ENCODE measurements at regions not wholly inside any gene's neighbourhood (a gene's known extent, or its start where the extent isn't known, plus 50 kb on each side); places are given as distances from the start of the nearest gene placed in this dataset.
"Not testable (repeated sequence)": the region's sequence is repeated elsewhere in the genome, so short reads cannot be mapped to it uniquely, and the experiment has no call there.

- not testable (repeated sequence) for H3K27ac ChIP-seq (ENCODE audit: low read depth, low read length); H3K4me3 Mint-ChIP-seq (ENCODE audit: unreplicated experiment); H2AFZ ChIP-seq (ENCODE audit: low read depth, low read length); H3K27ac Mint-ChIP-seq (ENCODE audit: unreplicated experiment); DNase-seq (ENCODE audit: low read depth); H3K36me3 Mint-ChIP-seq (ENCODE audit: low read depth, unreplicated experiment); H3K4me1 ChIP-seq (ENCODE audit: insufficient read depth, low read length); H3K9ac ChIP-seq (ENCODE audit: low read length); FAIRE-seq; H3K36me3 ChIP-seq (ENCODE audit: insufficient read depth, low read length); H3K9me3 ChIP-seq (ENCODE audit: insufficient read depth, low read depth, low read length); H3K9me3 Mint-ChIP-seq (ENCODE audit: unreplicated experiment); H3K79me2 ChIP-seq (ENCODE audit: insufficient read depth, low read length); H3K4me1 Mint-ChIP-seq (ENCODE audit: low read depth, unreplicated experiment); H4K20me1 ChIP-seq (ENCODE audit: insufficient read depth, low read length); H3K4me2 ChIP-seq (ENCODE audit: low read length); H3K4me3 ChIP-seq (ENCODE audit: insufficient read depth, low read depth, low read length)
- peaks cover 89% of the 10 kb centered on the region for H3K27me3 Mint-ChIP-seq (ENCODE audit: low read depth, unreplicated experiment)
- peaks cover 13% of the 10 kb centered on the region for H3K27me3 ChIP-seq (ENCODE audit: insufficient read depth, low read length)
These were observed 65.4 kb downstream of the HOXC4 start for GRCh38 chr12:54119082-54119481.

GRCh38 chr12:54123981-54124380 is 64.8 kb downstream of the SMUG1 start:
- H3K27ac Mint-ChIP-seq (ENCODE audit: unreplicated experiment); H3K9ac ChIP-seq (ENCODE audit: low read length); H3K4me1 Mint-ChIP-seq (ENCODE audit: low read depth, unreplicated experiment); H2AFZ ChIP-seq (ENCODE audit: low read depth, low read length); H3K79me2 ChIP-seq (ENCODE audit: insufficient read depth, low read length); H3K9me3 ChIP-seq (ENCODE audit: insufficient read depth, low read depth, low read length); H3K4me3 ChIP-seq (ENCODE audit: insufficient read depth, low read depth, low read length); FAIRE-seq; DNase-seq (ENCODE audit: low read depth); H4K20me1 ChIP-seq (ENCODE audit: insufficient read depth, low read length); H3K36me3 Mint-ChIP-seq (ENCODE audit: low read depth, unreplicated experiment); H3K9me3 Mint-ChIP-seq (ENCODE audit: unreplicated experiment); H3K4me1 ChIP-seq (ENCODE audit: insufficient read depth, low read length); H3K27ac ChIP-seq (ENCODE audit: low read depth, low read length); H3K4me3 Mint-ChIP-seq (ENCODE audit: unreplicated experiment); H3K36me3 ChIP-seq (ENCODE audit: insufficient read depth, low read length); H3K4me2 ChIP-seq (ENCODE audit: low read length): not testable (repeated sequence)
- H3K27me3 ChIP-seq (ENCODE audit: insufficient read depth, low read length): peaks cover 37% of the 10 kb centered on the region
- H3K27me3 Mint-ChIP-seq (ENCODE audit: low read depth, unreplicated experiment): peaks cover 93% of the 10 kb centered on the region

- H3K4me2 ChIP-seq (ENCODE audit: low read length); H3K36me3 Mint-ChIP-seq (ENCODE audit: low read depth, unreplicated experiment); DNase-seq (ENCODE audit: low read depth); H4K20me1 ChIP-seq (ENCODE audit: insufficient read depth, low read length); H3K9ac ChIP-seq (ENCODE audit: low read length); H3K4me1 Mint-ChIP-seq (ENCODE audit: low read depth, unreplicated experiment); H3K27ac ChIP-seq (ENCODE audit: low read depth, low read length); H2AFZ ChIP-seq (ENCODE audit: low read depth, low read length); H3K36me3 ChIP-seq (ENCODE audit: insufficient read depth, low read length); H3K27ac Mint-ChIP-seq (ENCODE audit: unreplicated experiment); H3K9me3 ChIP-seq (ENCODE audit: insufficient read depth, low read depth, low read length); H3K9me3 Mint-ChIP-seq (ENCODE audit: unreplicated experiment); FAIRE-seq; H3K4me1 ChIP-seq (ENCODE audit: insufficient read depth, low read length); H3K79me2 ChIP-seq (ENCODE audit: insufficient read depth, low read length); H3K4me3 ChIP-seq (ENCODE audit: insufficient read depth, low read depth, low read length): not testable (repeated sequence)
- Mint-ChIP-seq H3K4me3 (ENCODE audit: unreplicated experiment) (peak overlapping the region; percentile 62), H3K27me3 (ENCODE audit: low read depth, unreplicated experiment) (peaks cover 93% of the 10 kb centered on the region)
- peaks cover 45% of the 10 kb centered on the region for H3K27me3 ChIP-seq (ENCODE audit: insufficient read depth, low read length)
These were observed 63.1 kb downstream of the SMUG1 start for GRCh38 chr12:54125708-54126028.

GRCh38 chr12:54126029-54126695 is 62.6 kb downstream of the SMUG1 start:
- Mint-ChIP-seq H3K27ac (ENCODE audit: unreplicated experiment) (no peak overlapping the region), H3K4me1 (ENCODE audit: low read depth, unreplicated experiment) (no peaks in the 10 kb centered on the region), H3K9me3 (ENCODE audit: unreplicated experiment) (peaks cover 6% of the 10 kb centered on the region), H3K27me3 (ENCODE audit: low read depth, unreplicated experiment) (peaks cover 93% of the 10 kb centered on the region), H3K4me3 (ENCODE audit: unreplicated experiment) (peak overlapping the region; percentile 57), H3K36me3 (ENCODE audit: low read depth, unreplicated experiment) (no peaks in the 10 kb centered on the region)
- H3K4me2 ChIP-seq (ENCODE audit: low read length): peak overlapping the region; percentile 36
- H3K27ac ChIP-seq (ENCODE audit: low read depth, low read length): no peak overlapping the region
- TF ChIP-seq CTCF (IDR thresholded peaks at IDR 0.05; ENCODE audit: insufficient read depth, low read depth, low read length) (no peak), EZH2 (IDR thresholded peaks at IDR 0.05; ENCODE audit: insufficient read depth, low read length) (no peak)
- no peak overlapping the region for H2AFZ ChIP-seq (ENCODE audit: low read depth, low read length)
- DNase-seq (ENCODE audit: low read depth) (no peak), FAIRE-seq (no peak)
- no peaks in the 10 kb centered on the region for H3K9me3 ChIP-seq (ENCODE audit: insufficient read depth, low read depth, low read length)
- H3K9ac ChIP-seq (ENCODE audit: low read length): no peak overlapping the region
- H3K36me3 ChIP-seq (ENCODE audit: insufficient read depth, low read length): no peaks in the 10 kb centered on the region
- no peaks in the 10 kb centered on the region for H3K4me1 ChIP-seq (ENCODE audit: insufficient read depth, low read length)
- no peaks in the 10 kb centered on the region for H3K79me2 ChIP-seq (ENCODE audit: insufficient read depth, low read length)
- no peak overlapping the region for H3K4me3 ChIP-seq (ENCODE audit: insufficient read depth, low read depth, low read length)
- H3K27me3 ChIP-seq (ENCODE audit: insufficient read depth, low read length): peaks cover 49% of the 10 kb centered on the region
- H4K20me1 ChIP-seq (ENCODE audit: insufficient read depth, low read length): no peaks in the 10 kb centered on the region

Measured in astrocyte (in vitro differentiated cells and primary cell).